ENCODE measurements at regions not wholly inside any gene's neighbourhood (a gene's known extent, or its start where the extent isn't known, plus 50 kb on each side); places are given as distances from the start of the nearest gene placed in this dataset.

- no peak for TF ChIP-seq POLR2A (IDR thresholded peaks at IDR 0.05)
- TF ChIP-seq CTCF (IDR thresholded peaks at IDR 0.05) = no peak
Measured at GRCh38 chr18:75874401-75875089, 447.0 kb upstream of the SMIM21 start.
